ENCODE measurements at regions not wholly inside any gene's neighbourhood (a gene's known extent, or its start where the extent isn't known, plus 50 kb on each side); places are given as distances from the start of the nearest gene placed in this dataset.

GRCh38 chr20:60269573-60270162, 311.4 kb downstream of the CDH26 start:
- no peaks in the 10 kb centered on the region for H3K4me1 Mint-ChIP-seq (ENCODE audit: insufficient read depth, unreplicated experiment)
- CTCF ChIA-PET: no interaction called here
- intact Hi-C loops (cut with micrococcal nuclease): loop anchor here (10.0 kb wide), 1 partner anchor 135 kb away; no protein-coding TSS in a partner anchor
- BruUV-seq (replicated peaks): no TSS peak
- peaks cover 12% of the 10 kb centered on the region for H3K27me3 Mint-ChIP-seq (ENCODE audit: insufficient read depth, unreplicated experiment)
- H3K9me3 Mint-ChIP-seq (ENCODE audit: unreplicated experiment): no peaks in the 10 kb centered on the region
- no peak overlapping the region for H3K27ac Mint-ChIP-seq (ENCODE audit: low read depth, unreplicated experiment)
- POLR2A ChIA-PET: no interaction called here
- DNase-seq (ENCODE audit: unreplicated experiment): no peak
- no peak for TF ChIP-seq CTCF (IDR thresholded peaks at IDR 0.05; ENCODE audit: unreplicated experiment)
- H3K4me3 Mint-ChIP-seq (ENCODE audit: unreplicated experiment): no peak overlapping the region
- H3K36me3 Mint-ChIP-seq (ENCODE audit: insufficient read depth, unreplicated experiment): no peaks in the 10 kb centered on the region

GRCh38 chr20:60270341-60270740, 312.1 kb downstream of the CDH26 start:
- no peak overlapping the region for H3K4me3 Mint-ChIP-seq (ENCODE audit: unreplicated experiment)
- ChIA-PET POLR2A (no interaction called here), CTCF (interaction anchor here (1.3 kb wide), 1 partner anchor 14 kb away, joined by 4 read pairs; no protein-coding TSS in a partner anchor)
- peaks cover 7% of the 10 kb centered on the region for H3K27me3 Mint-ChIP-seq (ENCODE audit: insufficient read depth, unreplicated experiment)
- intact Hi-C loops (cut with micrococcal nuclease): no loop called here
- no TSS peak for BruUV-seq (replicated peaks)
- H3K9me3 Mint-ChIP-seq (ENCODE audit: unreplicated experiment): no peaks in the 10 kb centered on the region
- DNase-seq (ENCODE audit: unreplicated experiment): no peak
- no peaks in the 10 kb centered on the region for H3K36me3 Mint-ChIP-seq (ENCODE audit: insufficient read depth, unreplicated experiment)
- no peak overlapping the region for H3K27ac Mint-ChIP-seq (ENCODE audit: low read depth, unreplicated experiment)
- no peaks in the 10 kb centered on the region for H3K4me1 Mint-ChIP-seq (ENCODE audit: insufficient read depth, unreplicated experiment)
- TF ChIP-seq CTCF (IDR thresholded peaks at IDR 0.05; ENCODE audit: unreplicated experiment): no peak

GRCh38 chr20:60271597-60271996, 313.4 kb downstream of the CDH26 start:
- ChIA-PET CTCF (interaction anchor here (0.8 to 1.7 kb wide), 7 partner anchors 9 to 65 kb away, joined by 3 to 5 read pairs (median 3); no protein-coding TSS in a partner anchor), POLR2A (interaction anchor here (0.6 kb wide), 1 partner anchor 330 kb away, joined by 3 read pairs; no protein-coding TSS in a partner anchor)
- Mint-ChIP-seq H3K36me3 (ENCODE audit: insufficient read depth, unreplicated experiment) (no peaks in the 10 kb centered on the region), H3K27me3 (ENCODE audit: insufficient read depth, unreplicated experiment) (peaks cover 7% of the 10 kb centered on the region), H3K9me3 (ENCODE audit: unreplicated experiment) (no peaks in the 10 kb centered on the region), H3K4me3 (ENCODE audit: unreplicated experiment) (no peak overlapping the region), H3K27ac (ENCODE audit: low read depth, unreplicated experiment) (no peak overlapping the region), H3K4me1 (ENCODE audit: insufficient read depth, unreplicated experiment) (no peaks in the 10 kb centered on the region)
- intact Hi-C loops (cut with micrococcal nuclease): no loop called here
- no TSS peak for BruUV-seq (replicated peaks)
- DNase-seq (ENCODE audit: unreplicated experiment): no peak
- peak; percentile 44 for TF ChIP-seq CTCF (IDR thresholded peaks at IDR 0.05; ENCODE audit: unreplicated experiment)

GRCh38 chr20:60272790-60273189, 314.6 kb downstream of the CDH26 start:
- Mint-ChIP-seq H3K4me1 (ENCODE audit: insufficient read depth, unreplicated experiment) (no peaks in the 10 kb centered on the region), H3K4me3 (ENCODE audit: unreplicated experiment) (no peak overlapping the region), H3K27me3 (ENCODE audit: insufficient read depth, unreplicated experiment) (no peaks in the 10 kb centered on the region), H3K36me3 (ENCODE audit: insufficient read depth, unreplicated experiment) (no peaks in the 10 kb centered on the region), H3K27ac (ENCODE audit: low read depth, unreplicated experiment) (no peak overlapping the region), H3K9me3 (ENCODE audit: unreplicated experiment) (no peaks in the 10 kb centered on the region)
- no TSS peak for BruUV-seq (replicated peaks)
- ChIA-PET POLR2A (interaction anchor here (0.5 kb wide), 1 partner anchor 172 kb away, joined by 3 read pairs; no protein-coding TSS in a partner anchor), CTCF (interaction anchor here (0.7 to 1.6 kb wide), 4 partner anchors 12 to 54 kb away, joined by 3 read pairs; no protein-coding TSS in a partner anchor)
- TF ChIP-seq CTCF (IDR thresholded peaks at IDR 0.05; ENCODE audit: unreplicated experiment): no peak
- DNase-seq (ENCODE audit: unreplicated experiment): no peak
- intact Hi-C loops (cut with micrococcal nuclease): no loop called here
